Smooth muscle cell (in vitro differentiated cells): ENCODE measurements at regions not wholly inside any gene's neighbourhood (a gene's known extent, or its start where the extent isn't known, plus 50 kb on each side); places are given as distances from the start of the nearest gene placed in this dataset.

Experiments used
- DNase-seq: peaks from one replicate; lab custom pipeline; 2025; ENCODE audit not compliant: unreplicated experiment; lab: John Stamatoyannopoulos, UW
- H2AFZ ChIP-seq: fragments of 200-600 bp; sonication (generic); 2 replicates; pipeline ENCODE4 v1.6.0; 2016; ENCODE audit warnings: antibody characterized with exemption, low read depth, mild to moderate bottlenecking
- H3F3A ChIP-seq: fragments of 200-600 bp; sonication (generic); 2 replicates; pipeline ENCODE4 v1.6.0; 2017; ENCODE audit warnings: antibody characterized with exemption, low read depth
- H3K27ac ChIP-seq: fragments of 200-600 bp; sonication (generic); 2 replicates; pipeline ENCODE4 v1.5.1; 2016; ENCODE audit warnings: low read depth, mild to moderate bottlenecking
- H3K27me3 ChIP-seq: fragments of 200-600 bp; sonication (generic); 2 replicates; pipeline ENCODE4 v1.6.1; 2016; ENCODE audit warnings: low read depth, mild to moderate bottlenecking
- H3K36me3 ChIP-seq: fragments of 200-600 bp; sonication (generic); 2 replicates; pipeline ENCODE4 v1.5.1; 2016; ENCODE audit warnings: low read depth
- H3K4me1 ChIP-seq: fragments of 200-600 bp; sonication (generic); 2 replicates; pipeline ENCODE4 v1.5.1; 2016; ENCODE audit warnings: low read depth
- H3K4me2 ChIP-seq: fragments of 200-600 bp; sonication (generic); 2 replicates; pipeline ENCODE4 v1.6.0; 2016; ENCODE audit warnings: mild to moderate bottlenecking
- H3K4me3 ChIP-seq: fragments of 200-600 bp; sonication (generic); 2 replicates; pipeline ENCODE4 v1.5.1; 2016; ENCODE audit warnings: mild to moderate bottlenecking
- H3K79me2 ChIP-seq: fragments of 200-600 bp; sonication (generic); 2 replicates; pipeline ENCODE4 v1.6.0; 2016; ENCODE audit warnings: low read depth, mild to moderate bottlenecking
- H3K9ac ChIP-seq: fragments of 200-600 bp; sonication (generic); 2 replicates; pipeline ENCODE4 v1.6.0; 2016; ENCODE audit warnings: low read depth
- H3K9me3 ChIP-seq: fragments of 200-600 bp; sonication (generic); replicated peaks from 2 replicates; pipeline ENCODE4 v1.5.1; 2016; ENCODE audit warnings: low read depth
- H4K20me1 ChIP-seq: fragments of 200-600 bp; sonication (generic); 2 replicates; pipeline ENCODE4 v1.6.0; 2016; ENCODE audit warnings: low read depth
- WGBS: methylation state at CpG from one replicate; pipeline ENCODE4 v1.1.7; 2016; ENCODE audit warnings: low lambda C conversion rate; 5-methylcytosine and 5-hydroxymethylcytosine counted together
- TF ChIP-seq, protein P1 (sequence below): fragments of 200-600 bp; sonication (generic); IDR thresholded peaks from 2 replicates; pipeline ENCODE4 v1.5.1; 2017; ENCODE audit warnings: borderline replicate concordance, mild to moderate bottlenecking, antibody characterized with exemption; ENCODE audit not compliant: insufficient read depth, poor library complexity, severe bottlenecking

DNA sequence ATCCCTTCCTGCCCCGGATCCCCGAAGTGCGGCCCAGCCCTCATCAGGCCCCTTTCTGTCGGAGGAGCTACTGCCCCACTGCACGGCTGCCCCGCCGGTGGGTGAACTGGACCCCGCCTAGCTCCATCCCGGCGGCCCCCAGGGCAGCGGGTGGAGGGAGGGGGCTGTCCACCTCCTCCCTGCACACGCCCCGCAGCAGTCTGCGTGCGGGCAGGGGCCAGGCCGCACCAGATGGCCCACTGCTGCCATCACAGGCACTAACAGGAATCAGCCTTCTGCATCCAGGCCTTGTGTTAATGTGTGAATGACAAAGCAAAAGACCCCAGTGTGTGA, 54.9 kb upstream of the UNC93A start:
- Histone ChIP-seq H3K27me3 (no peaks in the 10 kb centered on the region), H3F3A (no peaks in the 10 kb centered on the region), H3K9ac (no peak overlapping the region), H3K36me3 (no peaks in the 10 kb centered on the region), H3K4me2 (no peak overlapping the region), H2AFZ (no peak overlapping the region), H3K79me2 (no peaks in the 10 kb centered on the region), H4K20me1 (no peaks in the 10 kb centered on the region), H3K4me1 (peaks cover 4% of the 10 kb centered on the region), H3K4me3 (no peak overlapping the region), H3K9me3 (no peaks in the 10 kb centered on the region), H3K27ac (no peak overlapping the region)
- no peak for DNase-seq
- TF ChIP-seq, protein P1, sequence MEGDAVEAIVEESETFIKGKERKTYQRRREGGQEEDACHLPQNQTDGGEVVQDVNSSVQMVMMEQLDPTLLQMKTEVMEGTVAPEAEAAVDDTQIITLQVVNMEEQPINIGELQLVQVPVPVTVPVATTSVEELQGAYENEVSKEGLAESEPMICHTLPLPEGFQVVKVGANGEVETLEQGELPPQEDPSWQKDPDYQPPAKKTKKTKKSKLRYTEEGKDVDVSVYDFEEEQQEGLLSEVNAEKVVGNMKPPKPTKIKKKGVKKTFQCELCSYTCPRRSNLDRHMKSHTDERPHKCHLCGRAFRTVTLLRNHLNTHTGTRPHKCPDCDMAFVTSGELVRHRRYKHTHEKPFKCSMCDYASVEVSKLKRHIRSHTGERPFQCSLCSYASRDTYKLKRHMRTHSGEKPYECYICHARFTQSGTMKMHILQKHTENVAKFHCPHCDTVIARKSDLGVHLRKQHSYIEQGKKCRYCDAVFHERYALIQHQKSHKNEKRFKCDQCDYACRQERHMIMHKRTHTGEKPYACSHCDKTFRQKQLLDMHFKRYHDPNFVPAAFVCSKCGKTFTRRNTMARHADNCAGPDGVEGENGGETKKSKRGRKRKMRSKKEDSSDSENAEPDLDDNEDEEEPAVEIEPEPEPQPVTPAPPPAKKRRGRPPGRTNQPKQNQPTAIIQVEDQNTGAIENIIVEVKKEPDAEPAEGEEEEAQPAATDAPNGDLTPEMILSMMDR = no peak
- 69% methylated on average over 16 of the region's 16 CpGs for WGBS

DNA sequence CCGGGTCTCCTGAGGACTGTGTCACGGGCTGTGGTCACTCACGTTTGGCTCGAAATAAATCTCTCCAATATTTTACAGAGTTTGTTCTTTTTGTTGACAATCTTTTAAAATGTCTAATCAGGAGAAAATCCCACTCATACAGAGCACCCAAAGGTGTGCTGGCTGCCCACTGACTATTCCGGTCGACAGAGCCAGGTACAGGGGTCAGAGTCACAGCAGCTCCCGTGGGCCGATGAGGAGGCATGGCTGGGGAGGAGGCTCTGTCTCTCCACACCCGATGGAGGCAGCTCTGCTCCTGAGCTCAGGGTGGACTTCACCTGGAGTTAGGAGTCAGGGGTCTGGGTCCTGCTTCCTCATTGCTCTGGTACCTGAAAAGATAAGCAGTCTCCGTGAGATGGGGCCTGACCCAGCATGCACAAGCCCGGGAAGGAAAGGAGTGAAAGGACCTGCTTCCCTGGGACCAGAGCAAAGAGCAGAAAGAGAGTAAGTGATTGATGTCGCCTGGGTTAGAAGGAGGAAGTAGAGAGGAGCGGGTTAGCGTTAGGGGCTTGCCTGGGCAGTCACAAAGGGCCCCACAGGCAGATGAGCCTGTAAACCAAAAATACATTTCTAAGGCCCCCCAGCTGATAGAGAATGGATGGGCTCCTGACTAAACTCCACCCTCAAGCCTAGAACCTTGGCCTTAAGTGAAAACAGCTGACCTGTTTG, 53.5 kb upstream of the UNC93A start:
- Histone ChIP-seq H3K4me3 (no peak overlapping the region), H3K9ac (no peak overlapping the region), H4K20me1 (no peaks in the 10 kb centered on the region), H3K4me2 (no peak overlapping the region), H3K27ac (no peak overlapping the region), H2AFZ (no peak overlapping the region), H3K9me3 (no peaks in the 10 kb centered on the region), H3K36me3 (no peaks in the 10 kb centered on the region), H3K27me3 (no peaks in the 10 kb centered on the region), H3F3A (no peaks in the 10 kb centered on the region), H3K79me2 (no peaks in the 10 kb centered on the region), H3K4me1 (peaks cover 4% of the 10 kb centered on the region)
- TF ChIP-seq, protein P1 = no peak
- 86% methylated on average over 14 of the region's 14 CpGs for WGBS
- no peak for DNase-seq

DNA sequence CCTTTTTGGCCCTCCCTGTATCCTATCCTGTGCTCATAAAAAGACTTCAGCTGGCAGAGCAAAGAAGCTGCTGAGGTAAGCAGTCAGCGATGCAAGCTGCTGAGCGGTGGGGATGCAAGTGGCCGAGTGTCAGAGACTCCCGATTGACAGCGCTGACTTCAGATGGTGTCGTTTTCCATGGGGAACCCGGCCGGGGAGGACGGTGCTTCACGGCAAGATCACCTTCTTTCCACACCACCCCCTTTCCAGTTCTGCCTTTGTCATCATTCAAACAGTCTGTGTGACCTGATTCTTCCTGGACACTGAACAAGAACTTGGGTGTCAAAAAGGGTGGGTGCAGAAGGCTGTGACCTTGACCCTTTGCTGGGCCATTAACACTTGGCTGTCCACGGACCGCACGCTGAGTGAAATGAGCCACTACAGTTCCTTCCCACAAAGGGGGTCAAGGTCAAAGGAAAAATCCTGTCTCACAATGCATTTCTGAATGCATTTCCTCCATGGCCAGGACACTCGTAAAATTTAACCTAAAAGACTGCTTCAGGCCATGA, 52.9 kb upstream of the UNC93A start:
- Histone ChIP-seq H4K20me1 (no peaks in the 10 kb centered on the region), H3K9ac (no peak overlapping the region), H3K9me3 (no peaks in the 10 kb centered on the region), H3K4me1 (peaks cover 4% of the 10 kb centered on the region), H3K27ac (no peak overlapping the region), H3K27me3 (no peaks in the 10 kb centered on the region), H2AFZ (no peak overlapping the region), H3K4me3 (no peak overlapping the region), H3K79me2 (no peaks in the 10 kb centered on the region), H3K36me3 (no peaks in the 10 kb centered on the region), H3F3A (no peaks in the 10 kb centered on the region), H3K4me2 (no peak overlapping the region)
- TF ChIP-seq, protein P1 = no peak
- 65% methylated on average over 14 of the region's 14 CpGs for WGBS
- DNase-seq = no peak
